ENCODE measurements at regions not wholly inside any gene's neighbourhood (a gene's known extent, or its start where the extent isn't known, plus 50 kb on each side); places are given as distances from the start of the nearest gene placed in this dataset.

DNA sequence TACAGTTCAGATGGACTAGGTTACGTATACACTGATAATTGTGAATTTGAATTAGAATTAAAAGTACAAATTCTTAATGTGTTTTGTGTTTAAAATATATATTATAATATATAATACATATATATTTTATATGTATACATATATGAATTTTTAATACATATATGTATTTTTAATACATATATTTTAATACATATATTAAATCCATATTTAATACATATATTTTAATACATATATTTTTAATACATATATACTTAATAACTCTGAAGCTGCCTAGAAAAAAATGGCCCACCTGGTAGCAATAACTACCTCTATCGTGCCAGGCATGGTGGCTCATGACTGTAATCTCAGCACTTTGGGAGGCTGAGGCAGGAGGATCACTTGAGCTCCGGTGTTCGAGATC, 179.1 kb upstream of the SAMSN1 start:
- DNase-seq = no peak

- DNase-seq = no peak
These were observed 176.8 kb upstream of the SAMSN1 start for GRCh38 chr21:14722841-14723483.

DNA sequence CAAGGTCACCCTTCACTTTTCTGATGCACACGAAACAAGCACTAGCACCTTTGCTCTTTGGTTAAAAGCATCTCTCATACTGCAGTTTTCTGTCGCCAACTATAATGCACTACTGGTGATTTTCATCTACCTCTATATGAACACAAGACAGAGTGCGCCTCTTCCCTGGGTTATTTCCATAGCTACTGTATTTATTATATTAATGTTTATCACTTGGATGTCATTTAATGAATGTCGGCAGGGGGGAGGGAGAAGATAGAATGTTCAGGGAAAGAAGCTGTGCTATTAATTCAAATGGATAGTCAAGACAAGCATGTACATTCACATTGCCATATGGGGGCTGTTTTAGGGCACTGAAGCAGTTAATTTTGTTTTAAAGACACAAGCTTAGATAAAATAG, 174.1 kb upstream of the SAMSN1 start:
- no peak for DNase-seq

GRCh38 chr21:14718951-14719350, 172.8 kb upstream of the SAMSN1 start:
- no peak for DNase-seq

DNA sequence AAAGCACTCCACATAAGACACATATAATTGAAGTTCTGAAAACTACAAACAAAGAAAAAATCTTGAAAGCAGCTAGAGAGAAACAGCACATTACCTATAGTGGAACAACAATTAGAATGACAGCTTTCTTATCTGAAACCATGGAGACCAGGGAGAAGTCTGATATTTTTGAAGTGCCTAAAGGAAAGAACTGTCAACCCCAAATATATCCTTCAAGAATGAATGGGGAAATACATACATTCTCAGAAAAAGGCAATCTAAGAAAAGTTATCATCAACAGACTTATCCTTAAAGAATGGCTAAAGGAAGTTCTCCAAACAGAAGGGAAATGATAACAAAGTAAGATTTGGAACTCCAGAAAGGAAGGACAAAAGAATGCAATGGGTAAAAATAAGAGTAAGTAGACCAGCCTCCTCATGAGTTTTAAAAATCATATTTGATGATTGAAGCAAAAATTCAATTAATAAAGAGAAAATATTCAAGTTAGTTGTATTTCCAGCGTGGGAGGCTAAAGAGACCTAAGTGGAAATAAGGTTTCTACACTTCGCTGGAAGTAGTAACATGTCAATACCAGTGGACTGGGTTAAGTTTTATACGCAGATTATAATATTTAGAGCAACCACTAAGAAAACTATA, 170.8 kb upstream of the SAMSN1 start:
- DNase-seq = no peak

GRCh38 chr21:14713109-14713508, 167.0 kb upstream of the SAMSN1 start:
- DNase-seq = no peak

GRCh38 chr21:14712121-14712715, 166.1 kb upstream of the SAMSN1 start:
- DNase-seq = no peak

DNA sequence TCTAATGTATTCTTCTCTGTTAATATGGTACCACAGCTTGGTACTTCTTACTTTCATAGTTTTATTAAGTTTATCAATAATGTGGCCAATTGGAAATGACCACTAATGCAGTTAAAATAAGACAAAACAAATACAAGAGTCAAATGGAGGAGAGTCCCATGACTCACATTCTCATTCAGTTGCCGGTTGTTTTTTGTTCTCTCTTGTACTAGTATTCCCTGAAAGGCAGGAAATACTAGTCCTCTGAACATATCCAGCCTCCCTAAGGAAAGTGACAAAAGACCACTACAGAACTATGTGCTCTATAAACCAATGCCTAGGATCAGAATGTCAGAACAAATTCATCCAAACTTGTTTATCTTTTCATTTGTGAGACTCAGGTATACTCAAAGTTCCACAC, 165.2 kb upstream of the SAMSN1 start:
- DNase-seq = no peak

DNA sequence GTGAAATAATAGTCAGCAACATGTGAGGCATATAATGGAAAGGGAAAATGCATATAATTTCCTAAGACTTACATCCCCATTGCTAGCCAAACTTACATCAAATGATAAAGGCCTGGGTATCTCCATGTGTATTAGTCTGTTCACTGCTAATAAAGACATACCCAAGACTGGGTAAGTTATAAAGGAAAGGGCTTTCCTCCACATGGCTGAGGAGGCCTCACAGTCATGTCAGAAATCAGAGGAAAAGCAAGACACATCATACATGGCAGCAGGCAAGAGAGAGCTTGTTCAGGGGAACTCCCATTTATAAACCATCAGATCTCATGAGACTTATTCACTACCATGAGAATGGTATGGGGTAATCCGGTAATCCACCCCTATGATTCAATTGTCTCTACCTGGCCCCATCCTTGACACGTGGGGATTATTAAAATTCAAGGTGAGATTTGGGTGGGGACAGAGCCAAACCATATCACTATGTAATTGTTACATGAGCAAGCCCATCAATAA, 161.5 kb upstream of the SAMSN1 start:
- no peak for DNase-seq

DNA sequence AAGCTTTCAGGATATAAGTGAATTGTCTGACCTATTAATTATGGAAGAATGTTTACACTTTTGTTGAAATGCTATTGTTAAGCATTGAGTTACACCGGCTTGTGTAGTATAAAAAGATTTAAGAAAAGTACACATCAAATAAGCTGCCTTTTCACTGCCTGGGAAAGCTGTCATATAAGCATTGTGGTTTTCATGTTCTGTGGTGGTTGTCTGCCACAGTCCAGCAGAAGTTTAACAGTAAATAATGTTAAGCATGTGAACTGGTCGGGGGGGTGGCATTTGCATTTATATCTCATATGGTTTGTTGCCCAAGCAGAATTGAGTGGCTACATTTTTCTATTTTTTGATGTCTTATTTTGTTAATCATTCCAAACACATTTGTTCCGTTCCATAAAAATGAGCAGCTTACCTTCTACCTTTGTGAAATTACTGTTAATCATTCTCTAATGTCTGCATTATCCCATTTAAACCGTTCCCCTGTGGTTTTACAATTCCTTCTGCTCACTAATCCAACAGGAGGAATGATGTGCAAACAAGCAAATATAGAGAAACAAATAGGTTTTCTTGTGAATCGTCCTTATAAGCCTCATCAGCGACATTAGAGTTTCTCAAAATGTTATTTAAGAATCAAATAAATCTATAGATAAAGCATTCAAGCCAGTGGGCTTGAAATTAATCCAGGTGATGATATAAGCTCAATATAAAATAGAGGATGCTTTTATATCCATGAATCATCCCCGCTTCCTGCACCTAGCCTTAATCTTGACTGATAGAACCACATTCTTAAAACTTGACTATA, 160.8 kb upstream of the SAMSN1 start:
- DNase-seq = no peak

- DNase-seq = no peak
These were observed 153.6 kb upstream of the SAMSN1 start for GRCh38 chr21:14699433-14700407.

GRCh38 chr21:14697769-14698168, 151.7 kb upstream of the SAMSN1 start:
- DNase-seq = no peak

- DNase-seq = no peak
These were observed 148.7 kb upstream of the SAMSN1 start for GRCh38 chr21:14694817-14695216.

DNA sequence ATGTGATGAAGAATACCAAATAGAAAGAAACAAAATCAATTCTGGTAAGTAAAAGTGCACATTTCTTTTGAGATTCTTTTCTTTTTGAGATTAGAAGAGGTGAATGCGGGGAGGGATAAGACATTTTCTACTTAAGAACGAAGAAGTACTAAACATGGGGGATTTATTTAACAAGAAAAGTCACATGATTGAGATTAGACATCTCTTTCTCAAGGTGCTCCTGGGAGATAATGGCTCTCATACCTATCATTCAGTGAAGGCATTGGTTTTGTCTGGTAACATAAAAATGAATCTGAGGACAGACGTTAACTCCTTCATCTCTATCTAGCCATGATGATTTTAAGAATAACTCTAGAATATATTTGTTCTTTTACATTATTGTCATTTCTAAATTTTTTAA, 147.9 kb upstream of the SAMSN1 start:
- no peak for DNase-seq

DNA sequence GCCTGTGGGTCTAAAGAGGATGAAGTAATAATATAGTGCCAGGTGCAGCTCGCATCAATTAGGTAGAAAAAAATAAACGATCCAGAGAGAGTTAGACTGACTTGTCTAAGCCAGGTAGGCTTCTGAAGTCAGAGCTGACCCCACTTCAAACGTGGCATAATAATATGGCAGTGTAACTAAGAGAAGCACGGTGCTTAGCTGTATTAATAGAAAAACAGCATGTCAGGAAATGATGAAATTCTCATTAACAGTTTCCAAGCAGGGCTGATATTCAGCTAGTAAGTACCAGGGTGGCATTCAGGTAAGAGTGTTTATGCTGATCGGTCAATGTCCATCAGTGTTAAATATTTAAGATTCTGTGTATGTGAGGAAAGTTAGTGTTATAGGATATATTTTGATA, 145.8 kb upstream of the SAMSN1 start:
- DNase-seq = no peak

DNA sequence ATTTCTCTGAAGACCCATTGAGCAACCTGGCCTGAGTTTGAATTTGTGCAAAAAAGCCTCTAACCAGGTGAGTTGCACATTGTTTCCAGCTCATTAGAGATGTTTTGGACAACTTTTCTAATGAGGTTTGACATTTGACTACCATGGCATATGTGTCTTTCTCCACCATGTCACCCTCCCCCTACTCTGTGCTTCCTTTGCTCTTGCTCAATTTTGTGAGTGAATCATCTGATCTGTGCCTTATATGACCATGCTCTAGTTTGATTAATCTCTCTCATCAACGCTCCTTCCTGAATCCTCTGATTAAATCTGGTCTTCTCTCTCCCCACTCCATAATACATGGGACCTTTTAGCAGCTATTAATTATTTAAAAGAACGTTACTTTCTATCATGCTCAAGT, 144.8 kb upstream of the SAMSN1 start:
- no peak for DNase-seq

DNA sequence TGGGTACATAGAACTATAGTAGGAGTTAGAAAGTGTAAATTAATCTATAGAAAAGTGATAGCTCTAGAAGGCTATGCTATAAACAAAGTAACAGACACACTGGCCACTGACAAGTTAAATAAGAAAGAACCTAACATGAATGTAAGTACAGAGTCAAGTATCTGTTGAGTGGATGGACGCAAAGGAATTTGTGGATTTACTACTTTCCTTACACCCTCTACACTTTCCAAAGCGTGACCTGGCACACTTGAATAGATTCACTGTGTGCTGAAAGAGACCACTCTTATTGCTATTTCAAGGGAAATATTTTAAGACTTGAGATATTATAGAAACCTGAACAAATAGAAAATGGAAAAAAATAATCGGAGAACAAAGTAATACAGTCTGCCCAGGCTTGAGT, 142.8 kb upstream of the SAMSN1 start:
- no peak for DNase-seq

DNA sequence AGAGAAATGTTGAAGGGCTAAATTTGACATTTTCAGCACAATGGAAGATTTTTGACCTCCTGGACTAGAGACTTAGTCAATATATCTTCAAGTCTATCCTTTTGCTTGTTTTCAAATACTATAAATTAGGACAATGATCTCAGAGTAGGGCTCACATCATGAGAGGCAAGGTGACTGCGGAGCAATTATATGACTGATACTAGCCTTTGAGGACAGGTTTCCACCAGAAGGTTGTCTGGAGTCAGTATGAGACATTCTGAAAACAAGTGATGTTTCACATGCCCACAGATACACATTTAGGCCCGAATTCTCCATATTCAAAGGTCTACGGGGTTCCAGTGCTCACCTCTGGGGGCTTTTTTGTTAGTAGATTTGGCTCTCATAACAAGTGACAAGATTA, 142.3 kb upstream of the SAMSN1 start:
- no peak for DNase-seq

GRCh38 chr21:14687268-14687625, 141.1 kb upstream of the SAMSN1 start:
- no peak for DNase-seq

- peak in 1 of 58 donors; percentile 14 for DNase-seq
These were observed 140.6 kb upstream of the SAMSN1 start for GRCh38 chr21:14686466-14687267.
